WTC11 (cell line): ENCODE measurements at regions not wholly inside any gene's neighbourhood (a gene's known extent, or its start where the extent isn't known, plus 50 kb on each side); places are given as distances from the start of the nearest gene placed in this dataset.

Experiments used
- ATAC-seq: fragments of 200-7000 bp; cut with Tn5 transposase; 2 replicates; pipeline ENCODE4 v1.10.0; 2021; ENCODE audit warnings: mild to moderate bottlenecking, moderate library complexity
- CTCF ChIA-PET: fragments of 300-600 bp; sonication (Branson Sonifier 250); formaldehyde crosslinking; loops from one replicate; lab custom pipeline; 2021; ENCODE audit warnings: antibody characterized with exemption; lab: Charles Lee
- POLR2A ChIA-PET: fragments of 350-600 bp; sonication (Branson Sonifier 250); formaldehyde crosslinking; loops from one replicate; lab custom pipeline; 2021; ENCODE audit warnings: antibody characterized with exemption; lab: Charles Lee
- DNase-seq: peaks from one replicate; pipeline ENCODE4 v3.0.0; 2021; ENCODE audit warnings: low spot score
- H3K27ac Mint-ChIP-seq: 2 replicates; pipeline ENCODE4 v1.8.0; 2021; ENCODE audit warnings: mixed read lengths
- H3K27me3 Mint-ChIP-seq: 2 replicates; pipeline ENCODE4 v1.8.0; 2021; ENCODE audit warnings: low read depth, mild to moderate bottlenecking, moderate library complexity, mixed read lengths
- H3K36me3 Mint-ChIP-seq: 2 replicates; pipeline ENCODE4 v1.8.0; 2021; ENCODE audit warnings: mixed read lengths
- H3K4me1 Mint-ChIP-seq: 2 replicates; pipeline ENCODE4 v1.8.0; 2022; ENCODE audit warnings: mixed read lengths
- H3K4me3 Mint-ChIP-seq: 2 replicates; pipeline ENCODE4 v1.8.0; 2021; ENCODE audit warnings: mild to moderate bottlenecking, moderate library complexity, mixed read lengths
- H3K9me3 Mint-ChIP-seq: 2 replicates; pipeline ENCODE4 v1.8.0; 2021; ENCODE audit warnings: mixed read lengths
- AR ChIP-seq: fragments of 250-450 bp; sonication (Bioruptor Pico); IDR thresholded peaks from 2 replicates; pipeline ENCODE4 v1.9.0; 2021; ENCODE audit warnings: mild to moderate bottlenecking
- CREB1 ChIP-seq: sonication (generic); formaldehyde crosslinking; IDR thresholded peaks from 2 replicates; pipeline ENCODE4 v1.8.0; 2023; ENCODE audit warnings: mild to moderate bottlenecking, missing genetic modification reagents
- E2F4 ChIP-seq: sonication (generic); formaldehyde crosslinking; IDR thresholded peaks from 2 replicates; pipeline ENCODE4 v1.8.1; 2022; ENCODE audit warnings: low read depth, mild to moderate bottlenecking, moderate library complexity, missing genetic modification reagents, borderline replicate concordance
- ELF4 ChIP-seq: sonication (generic); formaldehyde crosslinking; IDR thresholded peaks from 2 replicates; pipeline ENCODE4 v1.8.1; 2022; ENCODE audit warnings: low read depth, mild to moderate bottlenecking, moderate library complexity, missing genetic modification reagents
- ERG ChIP-seq: fragments of 250-450 bp; sonication (Bioruptor Pico); IDR thresholded peaks from 2 replicates; pipeline ENCODE4 v1.8.0; 2021; ENCODE audit warnings: mild to moderate bottlenecking
- ETV6 ChIP-seq: sonication (generic); formaldehyde crosslinking; IDR thresholded peaks from 2 replicates; pipeline ENCODE4 v1.8.1; 2022; ENCODE audit warnings: mild to moderate bottlenecking, missing genetic modification reagents
- NFE2L1 ChIP-seq: sonication (generic); formaldehyde crosslinking; IDR thresholded peaks from 2 replicates; pipeline ENCODE4 v1.8.1; 2023; ENCODE audit warnings: missing genetic modification reagents
- NR2C2 ChIP-seq: sonication (generic); formaldehyde crosslinking; IDR thresholded peaks from 2 replicates; pipeline ENCODE4 v1.8.0; 2022; ENCODE audit warnings: mild to moderate bottlenecking, missing genetic modification reagents
- NR3C1 ChIP-seq: sonication (generic); formaldehyde crosslinking; conservative IDR thresholded peaks from 2 replicates; pipeline ENCODE4 v1.8.1; 2023; ENCODE audit warnings: low read depth, mild to moderate bottlenecking, missing genetic modification reagents
- OVOL2 ChIP-seq: fragments of 250-450 bp; sonication (Bioruptor Pico); IDR thresholded peaks from 2 replicates; pipeline ENCODE4 v1.9.0; 2021; ENCODE audit warnings: mild to moderate bottlenecking, borderline replicate concordance
- PREB ChIP-seq: sonication (generic); formaldehyde crosslinking; IDR thresholded peaks from 2 replicates; pipeline ENCODE4 v1.8.1; 2022; ENCODE audit warnings: mild to moderate bottlenecking, missing genetic modification reagents, moderate library complexity, borderline replicate concordance
- RORB ChIP-seq: fragments of 250-450 bp; sonication (Bioruptor Pico); IDR thresholded peaks from 2 replicates; pipeline ENCODE4 v1.9.0; 2021; ENCODE audit warnings: mild to moderate bottlenecking
- SMAD4 ChIP-seq: sonication (generic); formaldehyde crosslinking; IDR thresholded peaks from 2 replicates; pipeline ENCODE4 v1.8.0; 2022; ENCODE audit warnings: mild to moderate bottlenecking, missing genetic modification reagents
- SP1 ChIP-seq: sonication (generic); formaldehyde crosslinking; conservative IDR thresholded peaks from 2 replicates; pipeline ENCODE4 v1.8.1; 2022; ENCODE audit warnings: missing genetic modification reagents
- TCF7 ChIP-seq: sonication (generic); formaldehyde crosslinking; IDR thresholded peaks from 2 replicates; pipeline ENCODE4 v1.8.0; 2022; ENCODE audit warnings: mild to moderate bottlenecking, low read depth, missing genetic modification reagents, moderate library complexity
- TEAD1 ChIP-seq: sonication (generic); formaldehyde crosslinking; IDR thresholded peaks from 2 replicates; pipeline ENCODE4 v1.8.0; 2022; ENCODE audit warnings: mild to moderate bottlenecking, missing genetic modification reagents
- USF1 ChIP-seq: sonication (generic); formaldehyde crosslinking; IDR thresholded peaks from 2 replicates; pipeline ENCODE4 v1.8.0; 2022; ENCODE audit warnings: mild to moderate bottlenecking, missing genetic modification reagents
- USF2 ChIP-seq: sonication (generic); formaldehyde crosslinking; IDR thresholded peaks from 2 replicates; pipeline ENCODE4 v1.8.1; 2023; ENCODE audit warnings: mild to moderate bottlenecking, missing genetic modification reagents, moderate library complexity
- ZBTB21 ChIP-seq: sonication (generic); formaldehyde crosslinking; IDR thresholded peaks from 2 replicates; pipeline ENCODE4 v1.8.1; 2023; ENCODE audit warnings: mild to moderate bottlenecking, missing genetic modification reagents, borderline replicate concordance
- ZMAT4 ChIP-seq: fragments of 250-450 bp; sonication (Bioruptor Pico); IDR thresholded peaks from 2 replicates; pipeline ENCODE4 v1.9.0; 2021; ENCODE audit warnings: mild to moderate bottlenecking
- ZNF281 ChIP-seq: sonication (generic); formaldehyde crosslinking; IDR thresholded peaks from 2 replicates; pipeline ENCODE4 v1.8.0; 2023; ENCODE audit warnings: mild to moderate bottlenecking, missing genetic modification reagents
- ZNF425 ChIP-seq: fragments of 250-450 bp; sonication (Bioruptor Pico); conservative IDR thresholded peaks from 2 replicates; pipeline ENCODE4 v1.9.0; 2021; ENCODE audit warnings: mild to moderate bottlenecking

- CTCF ChIA-PET: interaction anchor here (0.6 to 2.1 kb wide), 4 partner anchors 50 to 525 kb away, joined by 3 to 15 read pairs (median 6); no protein-coding TSS in a partner anchor
- no peaks in the 10 kb centered on the region; the same call in 1 of the 2 replicates for H3K4me1 Mint-ChIP-seq
- H3K27ac Mint-ChIP-seq: no peak overlapping the region
- POLR2A ChIA-PET: no interaction called here
- peaks cover 19% of the 10 kb centered on the region for H3K36me3 Mint-ChIP-seq
- peaks cover 38% of the 10 kb centered on the region for H3K27me3 Mint-ChIP-seq
- H3K9me3 Mint-ChIP-seq: peaks cover 49% of the 10 kb centered on the region
- no peak overlapping the region for H3K4me3 Mint-ChIP-seq
- ATAC-seq (no peak), DNase-seq (no peak)
- TF ChIP-seq ERG: no peak
- TF ChIP-seq ZNF425 (CRISPR knock-in tag): no peak
- no peak for TF ChIP-seq E2F4 (CRISPR knock-in tag)
- no peak for TF ChIP-seq ETV6 (CRISPR knock-in tag)
- no peak for TF ChIP-seq AR (CRISPR knock-in tag)
- TF ChIP-seq NR2C2: no peak
- no peak for TF ChIP-seq SP1 (CRISPR knock-in tag)
- no peak for TF ChIP-seq ELF4
- no peak for TF ChIP-seq SMAD4 (CRISPR knock-in tag)
- TF ChIP-seq ZBTB21 (CRISPR knock-in tag): no peak
- TF ChIP-seq NR3C1 (CRISPR knock-in tag): no peak
- TF ChIP-seq RORB (CRISPR knock-in tag): no peak
- TF ChIP-seq USF2 (CRISPR knock-in tag): no peak
- TF ChIP-seq NFE2L1: no peak
- no peak for TF ChIP-seq CREB1 (CRISPR knock-in tag)
- TF ChIP-seq, all 79 proteins: peak for 0
Observed at GRCh38 chr20:60372275-60372674, 414.1 kb downstream of the CDH26 start.

GRCh38 chr20:60372822-60373221, 414.6 kb downstream of the CDH26 start:
- Mint-ChIP-seq H3K9me3 (peaks cover 50% of the 10 kb centered on the region), H3K27me3 (peaks cover 44% of the 10 kb centered on the region), H3K4me1 (no peaks in the 10 kb centered on the region; the same call in 1 of the 2 replicates), H3K36me3 (peaks cover 19% of the 10 kb centered on the region), H3K4me3 (no peak overlapping the region), H3K27ac (no peak overlapping the region)
- no peak for DNase-seq
- ChIA-PET POLR2A (no interaction called here), CTCF (interaction anchor here (0.6 to 2.1 kb wide), 3 partner anchors 50 to 228 kb away, joined by 3 to 15 read pairs (median 6); no protein-coding TSS in a partner anchor)
- ATAC-seq: no peak
- no peak for TF ChIP-seq TEAD1 (CRISPR knock-in tag)
- TF ChIP-seq ZMAT4: no peak
- TF ChIP-seq TCF7 (CRISPR knock-in tag): no peak
- no peak for TF ChIP-seq PREB (CRISPR knock-in tag)
- no peak for TF ChIP-seq USF1 (CRISPR knock-in tag)
- no peak for TF ChIP-seq OVOL2 (CRISPR knock-in tag)
- no peak for TF ChIP-seq ZNF281 (CRISPR knock-in tag)
